SK-N-SH (cell line): ENCODE measurements at regions not wholly inside any gene's neighbourhood (a gene's known extent, or its start where the extent isn't known, plus 50 kb on each side); places are given as distances from the start of the nearest gene placed in this dataset.

Experiments used
- CTCF ChIA-PET: fragments of 300-600, 350-600 bp; formaldehyde crosslinking; extraction: SDS; loops from one replicate; lab custom pipeline; 2021; lab: Yijun Ruan, JAX
- POLR2A ChIA-PET: fragments of 350-600 bp; sonication (Branson Sonifier 250); formaldehyde crosslinking; extraction: SDS; loops from one replicate; lab custom pipeline; 2020; ENCODE audit warnings: antibody characterized with exemption, inconsistent platforms; lab: Yijun Ruan, JAX
- DNase-seq: peaks from one replicate; pipeline ENCODE4 v3.0.0; 2012
- H2AFZ ChIP-seq: fragments of 200-600 bp; sonication (generic); 2 replicates; pipeline ENCODE4 v1.8.1; 2016; ENCODE audit warnings: antibody characterized with exemption, mild to moderate bottlenecking, low read depth
- H3F3A ChIP-seq: fragments of 200-600 bp; sonication (generic); replicated peaks from 2 replicates; pipeline ENCODE3; 2016; ENCODE audit warnings: antibody characterized with exemption, mild to moderate bottlenecking; ENCODE audit not compliant: insufficient read depth
- H3K27ac ChIP-seq, 2 experiments: fragments of 200-500 bp in 1 of 2; fragments of 200-600 bp in 1 of 2; sonication (Bioruptor generic) in 1 of 2; sonication (generic), shearing (Covaris generic) in 1 of 2; 2 replicates each; pipeline versions ENCODE4 v1.5.1 to v1.6.1; 2014 to 2016; ENCODE audit warnings: low read depth in 2 of 2, inconsistent platforms in 1 of 2, low read length in 1 of 2, mild to moderate bottlenecking in 1 of 2, mixed read lengths in 1 of 2
- H3K27me3 ChIP-seq: fragments of 200-600 bp; sonication (generic), shearing (Covaris generic); 2 replicates; pipeline ENCODE4 v1.6.1; 2016; ENCODE audit warnings: mixed run types; ENCODE audit not compliant: insufficient read depth
- H3K36me3 ChIP-seq, 2 experiments: fragments of 200-500 bp in 1 of 2; fragments of 200-600 bp in 1 of 2; sonication (Bioruptor generic) in 1 of 2; sonication (generic) in 1 of 2; replicated peaks in 1 of 2; 2 replicates each; pipeline versions ENCODE3 to v1.5.1; 2014 to 2016; ENCODE audit warnings: low read length in 1 of 2, mild to moderate bottlenecking in 1 of 2; ENCODE audit not compliant: insufficient read depth in 2 of 2, control insufficient read depth in 1 of 2
- H3K4me1 ChIP-seq, 2 experiments: fragments of 200-500 bp in 1 of 2; fragments of 200-600 bp in 1 of 2; sonication (Bioruptor generic) in 1 of 2; sonication (generic), shearing (Covaris generic) in 1 of 2; 2 replicates each; pipeline versions ENCODE4 v1.5.1 to v1.6.1; 2014 to 2016; ENCODE audit warnings: low read depth in 1 of 2, low read length in 1 of 2, mixed run types in 1 of 2; ENCODE audit not compliant: insufficient read depth in 2 of 2, control insufficient read depth in 1 of 2
- H3K4me2 ChIP-seq: fragments of 200-600 bp; sonication (generic), shearing (Covaris generic); 2 replicates; pipeline ENCODE4 v1.6.1; 2017; ENCODE audit warnings: mixed run types
- H3K4me3 ChIP-seq, 2 experiments: fragments of 200-500 bp in 1 of 2; fragments of 200-600 bp in 1 of 2; sonication (Bioruptor generic) in 1 of 2; sonication (generic), shearing (Covaris generic) in 1 of 2; 2 replicates each; pipeline versions ENCODE4 v1.5.1 to v1.8.1; 2014 to 2016; ENCODE audit warnings: low read depth in 2 of 2, inconsistent platforms in 1 of 2, low read length in 1 of 2, mild to moderate bottlenecking in 1 of 2, mixed read lengths in 1 of 2, moderate library complexity in 1 of 2
- H3K79me2 ChIP-seq: fragments of 200-600 bp; sonication (generic); 2 replicates; pipeline ENCODE4 v1.8.1; 2017; ENCODE audit warnings: mild to moderate bottlenecking; ENCODE audit not compliant: insufficient read depth
- H3K9ac ChIP-seq: fragments of 200-600 bp; sonication (generic); 2 replicates; pipeline ENCODE4 v1.6.1; 2017; ENCODE audit warnings: mixed run types
- H3K9me2 ChIP-seq: fragments of 200-600 bp; sonication (generic); 2 replicates; pipeline ENCODE4 v1.6.1; 2017; ENCODE audit warnings: mixed run types
- H3K9me3 ChIP-seq: fragments of 200-600 bp; sonication (generic); 2 replicates; pipeline ENCODE4 v1.6.1; 2017; ENCODE audit warnings: mixed run types, mild to moderate bottlenecking, moderate library complexity
- H4K20me1 ChIP-seq: fragments of 200-600 bp; sonication (generic); 2 replicates; pipeline ENCODE4 v1.6.1; 2017; ENCODE audit warnings: mild to moderate bottlenecking, mixed run types; ENCODE audit not compliant: insufficient read depth
- CHD2 ChIP-seq: fragments of 150-350 bp; IDR thresholded peaks from 2 replicates; pipeline ENCODE4 v1.6.1; 2018; ENCODE audit warnings: low read length; ENCODE audit not compliant: partially characterized antibody
- ELF1 ChIP-seq: IDR thresholded peaks from 2 replicates; pipeline ENCODE4 v1.4.0; 2012
- EP300 ChIP-seq, 2 experiments: IDR thresholded peaks; 2 replicates each; pipeline versions ENCODE4 v1.4.0 to v1.6.1; 2012; ENCODE audit warnings: borderline replicate concordance in 1 of 2, low read depth in 1 of 2, low read length in 1 of 2
- FOXJ3 ChIP-seq: sonication (generic); formaldehyde crosslinking; IDR thresholded peaks from 2 replicates; pipeline ENCODE4 v1.5.1; 2020; ENCODE audit warnings: mild to moderate bottlenecking, missing genetic modification reagents
- FOXM1 ChIP-seq: IDR thresholded peaks from 2 replicates; pipeline ENCODE4 v1.4.0; 2012; ENCODE audit warnings: low read depth, mild to moderate bottlenecking
- GABPA ChIP-seq: IDR thresholded peaks from 2 replicates; pipeline ENCODE4 v1.4.0; 2012; ENCODE audit warnings: low read depth, mild to moderate bottlenecking
- MEF2A ChIP-seq: IDR thresholded peaks from 2 replicates; pipeline ENCODE4 v1.4.0; 2012; ENCODE audit warnings: low read depth, borderline replicate concordance
- MXI1 ChIP-seq: IDR thresholded peaks from 2 replicates; pipeline ENCODE4 v1.6.1; 2012; ENCODE audit warnings: mild to moderate bottlenecking, low read depth, low read length, improper control_type of control experiment
- NFIC ChIP-seq: IDR thresholded peaks from 2 replicates; pipeline ENCODE4 v1.4.0; 2012; ENCODE audit warnings: borderline replicate concordance
- PBX3 ChIP-seq: IDR thresholded peaks from 2 replicates; pipeline ENCODE4; 2012
- POLR2AphosphoS5 ChIP-seq: IDR thresholded peaks from 2 replicates; pipeline ENCODE4 v1.6.1; 2012; ENCODE audit warnings: low read depth, low read length
- RCOR1 ChIP-seq: fragments of 150-350 bp; IDR thresholded peaks from 2 replicates; pipeline ENCODE4 v1.6.1; 2017; ENCODE audit warnings: antibody characterized with exemption, low read length
- RFX5 ChIP-seq: IDR thresholded peaks from 2 replicates; pipeline ENCODE4 v1.6.1; 2012; ENCODE audit warnings: mild to moderate bottlenecking, improper control_type of control experiment, low read length
- RXRA ChIP-seq: IDR thresholded peaks from 2 replicates; pipeline ENCODE4 v1.4.0; 2012; ENCODE audit warnings: low read depth, mild to moderate bottlenecking, borderline replicate concordance
- TEAD4 ChIP-seq: IDR thresholded peaks from 2 replicates; pipeline ENCODE4 v1.4.0; 2012; ENCODE audit warnings: mild to moderate bottlenecking, borderline replicate concordance; ENCODE audit not compliant: insufficient read depth
- USF2 ChIP-seq: fragments of 150-350 bp; IDR thresholded peaks from 2 replicates; pipeline ENCODE4 v1.6.1; 2017; ENCODE audit warnings: antibody characterized with exemption, low read length, low read depth, borderline replicate concordance
- WGBS: methylation state at CpG from one replicate; pipeline ENCODE4 v1.1.6; 2017; ENCODE audit warnings: low lambda C conversion rate; 5-methylcytosine and 5-hydroxymethylcytosine counted together
- TF ChIP-seq, protein P1 (sequence below): fragments of 200-600 bp; sonication (generic); IDR thresholded peaks from 2 replicates; pipeline ENCODE4 v1.6.1; 2017; ENCODE audit warnings: antibody characterized with exemption, mild to moderate bottlenecking, moderate library complexity
- TF ChIP-seq, protein P2 (sequence below): fragments of 150-350 bp; IDR thresholded peaks from 2 replicates; pipeline ENCODE4 v1.6.1; 2016; ENCODE audit warnings: mild to moderate bottlenecking, low read depth, low read length

DNA sequence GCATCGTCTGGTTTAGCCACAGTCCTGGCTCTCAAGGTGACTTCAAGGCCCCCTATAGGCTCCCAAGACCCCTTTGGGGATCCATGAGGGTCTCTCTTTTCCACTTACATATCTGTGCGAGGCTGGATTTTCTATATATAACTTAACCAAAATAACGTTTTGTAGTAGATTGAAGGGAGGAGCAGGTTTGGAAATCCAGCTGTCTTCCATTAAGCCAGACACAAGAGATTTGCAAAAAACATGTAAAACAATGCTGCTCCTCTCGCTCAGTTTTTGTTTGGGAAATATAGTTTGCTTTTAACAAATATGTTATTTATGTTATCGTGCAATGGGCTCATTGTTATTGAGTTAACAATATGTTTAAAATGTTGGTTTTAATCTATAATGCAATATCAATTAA is 811.2 kb downstream of the TYW1 start:
- Histone ChIP-seq H3K4me3 (no peak overlapping the region), H3K9ac (no peak overlapping the region), H3K4me1 (no peaks in the 10 kb centered on the region), H4K20me1 (no peaks in the 10 kb centered on the region), H3K9me3 (no peaks in the 10 kb centered on the region; the same call in 1 of the 2 replicates), H3K4me2 (no peak overlapping the region), H3K36me3 (no peaks in the 10 kb centered on the region), H3K79me2 (no peaks in the 10 kb centered on the region), H3F3A (no peaks in the 10 kb centered on the region), H3K27me3 (no peaks in the 10 kb centered on the region), H3K27ac (no peak overlapping the region), H2AFZ (no peak overlapping the region)
- POLR2A ChIA-PET, result no interaction called here
- WGBS, result 33% methylated on average over 5 of the region's 5 CpGs
- TF ChIP-seq MEF2A, result no peak
- TF ChIP-seq ELF1, result no peak
- no peak for TF ChIP-seq EP300 (IDR thresholded peaks at IDR 0.05; ENCODE audit: borderline replicate concordance in 1 of 2, low read depth in 1 of 2, low read length in 1 of 2)
- TF ChIP-seq, all 33 proteins: peak for 0
- CTCF ChIA-PET, result no interaction called here
- no peak for DNase-seq
- no peaks in the 10 kb centered on the region for H3K9me2 ChIP-seq

GRCh38 chr7:67809586-67809985 is 813.0 kb downstream of the TYW1 start:
- H3F3A ChIP-seq, result no peaks in the 10 kb centered on the region
- ChIA-PET POLR2A (no interaction called here), CTCF (no interaction called here)
- no peak overlapping the region for H3K27ac ChIP-seq
- H3K36me3 ChIP-seq, result no peaks in the 10 kb centered on the region
- H3K4me3 ChIP-seq, result no peak overlapping the region
- H3K27me3 ChIP-seq, result no peaks in the 10 kb centered on the region
- no peak for TF ChIP-seq POLR2AphosphoS5
- no peak for TF ChIP-seq PBX3
- TF ChIP-seq EP300 (IDR thresholded peaks at IDR 0.05; ENCODE audit: borderline replicate concordance in 1 of 2, low read depth in 1 of 2, low read length in 1 of 2), result no peak
- TF ChIP-seq ELF1, result no peak
- no peak for TF ChIP-seq RXRA
- TF ChIP-seq GABPA, result no peak
- no peak for TF ChIP-seq MXI1
- no peak for TF ChIP-seq TEAD4
- no peak for TF ChIP-seq FOXM1
- TF ChIP-seq NFIC, result no peak
- no peak for TF ChIP-seq RFX5
- TF ChIP-seq CHD2, result no peak
- TF ChIP-seq USF2, result no peak
- TF ChIP-seq, protein P1, sequence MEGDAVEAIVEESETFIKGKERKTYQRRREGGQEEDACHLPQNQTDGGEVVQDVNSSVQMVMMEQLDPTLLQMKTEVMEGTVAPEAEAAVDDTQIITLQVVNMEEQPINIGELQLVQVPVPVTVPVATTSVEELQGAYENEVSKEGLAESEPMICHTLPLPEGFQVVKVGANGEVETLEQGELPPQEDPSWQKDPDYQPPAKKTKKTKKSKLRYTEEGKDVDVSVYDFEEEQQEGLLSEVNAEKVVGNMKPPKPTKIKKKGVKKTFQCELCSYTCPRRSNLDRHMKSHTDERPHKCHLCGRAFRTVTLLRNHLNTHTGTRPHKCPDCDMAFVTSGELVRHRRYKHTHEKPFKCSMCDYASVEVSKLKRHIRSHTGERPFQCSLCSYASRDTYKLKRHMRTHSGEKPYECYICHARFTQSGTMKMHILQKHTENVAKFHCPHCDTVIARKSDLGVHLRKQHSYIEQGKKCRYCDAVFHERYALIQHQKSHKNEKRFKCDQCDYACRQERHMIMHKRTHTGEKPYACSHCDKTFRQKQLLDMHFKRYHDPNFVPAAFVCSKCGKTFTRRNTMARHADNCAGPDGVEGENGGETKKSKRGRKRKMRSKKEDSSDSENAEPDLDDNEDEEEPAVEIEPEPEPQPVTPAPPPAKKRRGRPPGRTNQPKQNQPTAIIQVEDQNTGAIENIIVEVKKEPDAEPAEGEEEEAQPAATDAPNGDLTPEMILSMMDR, result no peak
- no peak for TF ChIP-seq RCOR1
- no peak for TF ChIP-seq FOXJ3
- TF ChIP-seq, protein P2, sequence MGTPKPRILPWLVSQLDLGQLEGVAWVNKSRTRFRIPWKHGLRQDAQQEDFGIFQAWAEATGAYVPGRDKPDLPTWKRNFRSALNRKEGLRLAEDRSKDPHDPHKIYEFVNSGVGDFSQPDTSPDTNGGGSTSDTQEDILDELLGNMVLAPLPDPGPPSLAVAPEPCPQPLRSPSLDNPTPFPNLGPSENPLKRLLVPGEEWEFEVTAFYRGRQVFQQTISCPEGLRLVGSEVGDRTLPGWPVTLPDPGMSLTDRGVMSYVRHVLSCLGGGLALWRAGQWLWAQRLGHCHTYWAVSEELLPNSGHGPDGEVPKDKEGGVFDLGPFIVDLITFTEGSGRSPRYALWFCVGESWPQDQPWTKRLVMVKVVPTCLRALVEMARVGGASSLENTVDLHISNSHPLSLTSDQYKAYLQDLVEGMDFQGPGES, result no peak
- H3K4me2 ChIP-seq, result no peak overlapping the region
- H3K4me1 ChIP-seq, result no peaks in the 10 kb centered on the region
- H3K9me3 ChIP-seq, result no peaks in the 10 kb centered on the region; the same call in 1 of the 2 replicates
- no peaks in the 10 kb centered on the region for H3K79me2 ChIP-seq
- no peak for DNase-seq
- WGBS, result 60% methylated on average over 8 of the region's 8 CpGs
- H2AFZ ChIP-seq, result no peak overlapping the region
- no peaks in the 10 kb centered on the region for H3K9me2 ChIP-seq
- no peak overlapping the region for H3K9ac ChIP-seq
- no peaks in the 10 kb centered on the region for H4K20me1 ChIP-seq
